ENCODE measurements at regions not wholly inside any gene's neighbourhood (a gene's known extent, or its start where the extent isn't known, plus 50 kb on each side); places are given as distances from the start of the nearest gene placed in this dataset.

DNA sequence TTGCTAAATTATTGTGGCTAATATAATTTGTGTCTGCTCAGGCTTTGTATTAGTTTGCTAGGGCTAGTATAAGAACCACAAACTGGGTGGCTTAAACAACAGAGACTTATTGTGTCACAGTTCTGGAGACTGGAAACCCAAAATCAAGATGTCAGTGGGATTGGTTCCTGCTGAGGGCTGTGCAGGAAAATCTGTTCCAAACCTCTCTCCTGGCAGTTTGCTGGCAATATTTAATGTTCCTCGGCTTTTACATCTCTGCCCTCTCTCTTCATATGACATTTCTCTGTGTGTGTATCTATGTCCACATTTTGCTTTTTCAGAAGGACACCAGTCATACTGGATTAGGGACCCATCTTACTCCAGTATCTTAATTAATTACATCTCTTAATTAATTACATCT, 498.8 kb upstream of the CD180 start:
- Mint-ChIP-seq H3K4me3 (no peak overlapping the region), H3K27ac (no peak overlapping the region), H3K4me1 (ENCODE audit: low read depth) (no peaks in the 10 kb centered on the region), H3K27me3 (no peaks in the 10 kb centered on the region), H3K9me3 (ENCODE audit: low read depth) (no peaks in the 10 kb centered on the region), H3K36me3 (peaks cover 2% of the 10 kb centered on the region)

DNA sequence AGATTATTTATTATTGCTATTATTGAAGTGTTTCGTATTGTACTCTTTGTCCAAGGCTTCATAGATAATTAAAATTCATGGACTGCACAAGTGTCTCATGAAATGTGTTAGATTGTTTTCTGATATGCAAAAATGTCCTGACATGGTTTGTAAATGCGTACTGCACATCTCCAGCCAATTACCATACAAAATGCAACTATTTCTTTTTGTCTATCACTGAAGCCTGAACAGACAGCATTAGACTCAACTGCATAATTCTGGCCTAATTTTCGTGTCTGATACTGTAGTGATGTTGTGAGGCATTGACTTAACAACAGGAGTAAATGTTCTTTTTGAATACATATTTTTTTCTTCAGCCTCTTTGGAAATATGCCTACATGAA, 498.2 kb upstream of the CD180 start:
- Mint-ChIP-seq H3K9me3 (ENCODE audit: low read depth) (no peaks in the 10 kb centered on the region), H3K27ac (no peak overlapping the region), H3K4me3 (no peak overlapping the region), H3K36me3 (peaks cover 2% of the 10 kb centered on the region), H3K4me1 (ENCODE audit: low read depth) (no peaks in the 10 kb centered on the region), H3K27me3 (no peaks in the 10 kb centered on the region)

DNA sequence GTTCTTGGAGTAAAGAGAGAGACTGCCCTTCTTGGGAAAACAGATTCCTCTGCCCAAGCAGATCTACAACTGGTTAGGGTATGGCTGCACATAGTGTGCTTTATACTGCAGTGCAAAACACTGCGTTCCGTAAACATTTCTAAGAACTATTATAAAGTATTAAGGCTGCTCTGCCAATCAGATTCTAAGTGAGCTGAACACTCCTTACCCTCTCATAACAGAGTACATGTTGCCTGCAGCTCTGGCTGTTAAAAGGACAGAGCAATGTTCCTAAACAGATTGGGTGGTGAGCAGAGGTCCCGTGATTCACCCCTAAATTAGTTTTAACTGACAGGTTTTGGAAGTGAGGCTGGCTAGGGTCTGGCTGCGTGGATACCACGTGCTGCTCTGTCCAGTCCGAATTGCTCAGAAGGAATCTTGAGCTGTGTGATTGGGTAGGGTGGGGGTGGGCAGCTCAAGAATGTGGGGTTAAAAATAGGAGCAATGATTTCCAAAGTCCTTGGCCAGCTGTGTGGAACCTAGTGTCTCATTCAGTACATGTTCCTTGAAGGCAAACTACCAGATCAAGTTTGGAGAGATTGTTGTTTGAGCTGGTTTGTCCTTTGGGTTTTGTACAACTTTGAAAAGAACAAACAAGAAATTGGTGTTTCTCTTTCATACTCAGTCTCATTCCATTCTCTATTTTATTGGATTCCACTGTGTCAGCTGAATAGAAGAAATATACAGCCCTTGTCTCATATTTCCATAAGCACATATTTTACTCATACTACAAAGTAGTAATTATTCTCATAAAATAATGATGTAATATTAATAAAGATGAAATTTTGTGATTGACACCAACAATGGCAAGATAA, 497.6 kb upstream of the CD180 start:
- Mint-ChIP-seq H3K27ac (no peak overlapping the region), H3K4me3 (no peak overlapping the region)

DNA sequence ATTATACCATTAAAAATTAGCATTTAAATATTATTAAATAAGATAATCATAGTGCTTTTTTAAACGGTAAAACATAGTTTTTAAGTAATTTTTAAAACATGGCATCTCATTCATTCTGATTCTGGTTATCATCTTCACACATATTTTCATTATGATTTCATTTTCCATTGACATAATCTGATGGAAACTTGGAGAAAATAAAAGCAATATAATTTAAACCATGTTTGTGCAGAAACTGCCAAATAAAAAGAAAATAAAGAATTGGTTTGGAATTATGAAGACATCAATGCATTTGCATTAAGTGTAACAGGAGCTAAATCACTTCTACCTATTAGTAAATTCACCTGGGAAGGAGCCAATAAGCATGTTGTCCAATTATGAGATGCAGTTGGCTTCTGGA, 490.1 kb upstream of the CD180 start:
- Mint-ChIP-seq H3K27ac (no peak overlapping the region), H3K4me1 (ENCODE audit: low read depth) (no peaks in the 10 kb centered on the region), H3K36me3 (peaks cover 3% of the 10 kb centered on the region), H3K4me3 (no peak overlapping the region), H3K9me3 (ENCODE audit: low read depth) (no peaks in the 10 kb centered on the region), H3K27me3 (peaks cover 2% of the 10 kb centered on the region)

More for the DNA sequence above, 497.6 kb upstream of the CD180 start:
- H3K9me3 Mint-ChIP-seq (ENCODE audit: low read depth): no peaks in the 10 kb centered on the region
- no peaks in the 10 kb centered on the region for H3K27me3 Mint-ChIP-seq
- no peaks in the 10 kb centered on the region for H3K4me1 Mint-ChIP-seq (ENCODE audit: low read depth)
- H3K36me3 Mint-ChIP-seq: peaks cover 2% of the 10 kb centered on the region

DNA sequence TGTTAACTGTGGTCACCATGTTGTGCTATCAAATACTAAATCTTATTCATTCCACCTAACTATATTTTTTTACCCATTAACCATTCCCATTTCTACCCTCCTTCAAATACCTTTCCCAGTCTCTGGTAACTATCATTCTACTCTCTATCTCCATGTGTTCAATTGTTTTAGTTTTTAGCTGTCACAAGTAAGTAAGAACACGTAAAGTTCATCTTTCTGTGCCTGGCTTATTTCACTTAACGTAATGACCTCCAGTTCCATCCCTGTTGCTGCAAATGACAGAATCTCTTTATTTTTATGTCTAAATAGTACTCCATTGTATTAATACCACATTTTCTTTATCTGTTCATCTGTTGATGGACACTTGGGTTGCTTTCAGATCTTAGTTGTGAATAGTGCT, 485.1 kb upstream of the CD180 start:
- Mint-ChIP-seq H3K27me3 (peaks cover 2% of the 10 kb centered on the region), H3K27ac (no peak overlapping the region), H3K4me1 (ENCODE audit: low read depth) (no peaks in the 10 kb centered on the region), H3K4me3 (no peak overlapping the region), H3K9me3 (ENCODE audit: low read depth) (no peaks in the 10 kb centered on the region), H3K36me3 (peaks cover 3% of the 10 kb centered on the region)

DNA sequence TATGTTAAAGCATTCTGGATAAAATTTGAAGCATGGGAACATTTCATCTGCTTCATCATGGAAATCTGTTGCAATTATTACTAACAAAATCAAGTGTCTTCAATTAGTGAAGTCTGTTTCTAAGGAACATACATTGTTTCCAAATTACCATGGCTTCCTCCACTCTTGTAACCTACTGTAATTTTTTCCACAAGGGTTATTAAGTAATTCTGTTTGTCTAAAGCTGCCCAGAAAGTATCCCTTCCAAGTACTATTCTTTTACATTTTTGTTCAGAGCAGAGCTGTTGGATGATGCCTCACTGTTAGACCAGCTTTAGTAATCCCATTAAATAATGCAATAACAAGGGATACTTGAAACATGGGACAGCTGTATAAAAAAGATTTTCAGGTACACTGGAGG, 483.5 kb upstream of the CD180 start:
- no peaks in the 10 kb centered on the region for H3K4me1 Mint-ChIP-seq (ENCODE audit: low read depth)
- no peak overlapping the region for H3K27ac Mint-ChIP-seq
- no peak overlapping the region for H3K4me3 Mint-ChIP-seq
- H3K27me3 Mint-ChIP-seq: no peaks in the 10 kb centered on the region
- H3K9me3 Mint-ChIP-seq (ENCODE audit: low read depth): no peaks in the 10 kb centered on the region
- peaks cover 3% of the 10 kb centered on the region for H3K36me3 Mint-ChIP-seq

DNA sequence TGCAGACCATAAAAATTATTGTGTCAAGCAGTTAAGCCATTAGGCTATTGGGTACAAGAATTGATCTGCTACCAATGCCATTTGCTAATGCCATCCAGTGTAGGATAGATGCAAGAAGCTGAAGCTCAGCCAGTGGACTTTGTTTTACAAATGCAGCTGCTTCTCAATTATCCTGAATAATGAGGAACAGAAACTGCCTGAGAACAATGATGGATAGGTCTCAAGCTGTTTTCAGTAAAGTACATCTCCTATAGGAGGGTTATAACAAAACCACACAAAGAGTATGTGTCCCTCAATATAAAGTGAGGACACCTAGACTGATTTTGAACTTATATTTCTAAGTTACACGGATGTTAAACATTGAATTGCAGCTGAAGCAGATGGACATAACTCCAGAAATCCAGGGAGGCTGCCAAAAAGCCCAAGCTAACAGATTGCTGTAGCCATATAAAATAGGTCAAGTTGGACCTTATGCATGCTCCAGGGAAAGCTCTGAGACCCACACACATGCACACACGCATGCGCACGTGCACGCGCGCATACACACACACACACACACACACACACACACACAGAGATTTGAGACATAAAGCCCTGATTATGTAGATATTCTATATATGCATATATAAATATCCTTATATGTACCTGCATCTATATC, 482.7 kb upstream of the CD180 start:
- no peaks in the 10 kb centered on the region for H3K9me3 Mint-ChIP-seq (ENCODE audit: low read depth)
- no peaks in the 10 kb centered on the region for H3K27me3 Mint-ChIP-seq

DNA sequence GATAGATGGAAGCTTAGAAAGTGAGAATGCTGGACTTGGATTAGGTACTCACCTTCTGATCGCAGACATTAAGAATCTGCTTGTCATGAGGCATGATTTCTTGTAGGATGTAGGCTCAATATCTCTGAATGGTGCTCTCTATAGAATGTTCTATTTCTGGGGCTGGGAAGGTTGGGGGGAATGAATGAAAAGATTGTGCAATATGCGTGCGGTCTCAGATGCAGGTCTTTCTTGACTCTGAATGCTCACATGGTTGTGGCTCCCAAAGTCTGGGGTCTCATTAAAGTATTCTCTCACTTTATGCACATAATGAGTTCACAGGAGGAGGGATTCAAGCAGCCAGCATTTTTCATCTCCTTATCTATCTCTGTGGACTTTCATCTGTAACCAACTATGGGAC, 482.0 kb upstream of the CD180 start:
- Mint-ChIP-seq H3K4me3 (no peak overlapping the region), H3K27me3 (no peaks in the 10 kb centered on the region), H3K4me1 (ENCODE audit: low read depth) (no peaks in the 10 kb centered on the region), H3K36me3 (no peaks in the 10 kb centered on the region), H3K27ac (no peak overlapping the region), H3K9me3 (ENCODE audit: low read depth) (no peaks in the 10 kb centered on the region)

More for the DNA sequence above, 482.7 kb upstream of the CD180 start:
- H3K27ac Mint-ChIP-seq: no peak overlapping the region
- peaks cover 3% of the 10 kb centered on the region for H3K36me3 Mint-ChIP-seq
- H3K4me1 Mint-ChIP-seq (ENCODE audit: low read depth): no peaks in the 10 kb centered on the region
- H3K4me3 Mint-ChIP-seq: no peak overlapping the region

DNA sequence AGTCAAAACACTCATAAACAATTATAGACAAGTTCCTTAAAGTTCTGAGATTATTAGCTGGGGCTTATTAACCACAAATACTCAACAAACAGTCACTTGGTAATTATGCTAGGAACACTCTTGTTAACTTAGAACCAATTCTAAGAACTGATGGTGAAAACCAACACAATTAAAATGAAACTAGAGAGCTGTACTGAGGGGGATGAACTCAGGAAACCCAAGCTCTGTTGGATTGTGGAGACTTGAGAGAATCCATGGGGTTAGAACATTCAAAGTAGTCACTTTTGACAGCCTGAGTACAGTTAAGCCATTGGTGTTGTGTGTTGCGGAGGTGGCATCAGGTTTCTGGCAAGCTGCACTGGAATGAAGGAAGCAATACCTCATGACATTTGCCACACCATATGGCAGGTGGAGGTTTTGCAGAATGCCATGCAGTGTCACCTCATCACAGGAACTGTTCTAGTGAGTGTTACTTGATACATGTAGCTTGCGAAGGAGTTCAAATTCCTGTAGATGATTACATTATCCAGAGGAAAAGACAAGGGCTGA, 480.9 kb upstream of the CD180 start:
- H3K4me3 Mint-ChIP-seq: no peak overlapping the region
- no peaks in the 10 kb centered on the region for H3K27me3 Mint-ChIP-seq

DNA sequence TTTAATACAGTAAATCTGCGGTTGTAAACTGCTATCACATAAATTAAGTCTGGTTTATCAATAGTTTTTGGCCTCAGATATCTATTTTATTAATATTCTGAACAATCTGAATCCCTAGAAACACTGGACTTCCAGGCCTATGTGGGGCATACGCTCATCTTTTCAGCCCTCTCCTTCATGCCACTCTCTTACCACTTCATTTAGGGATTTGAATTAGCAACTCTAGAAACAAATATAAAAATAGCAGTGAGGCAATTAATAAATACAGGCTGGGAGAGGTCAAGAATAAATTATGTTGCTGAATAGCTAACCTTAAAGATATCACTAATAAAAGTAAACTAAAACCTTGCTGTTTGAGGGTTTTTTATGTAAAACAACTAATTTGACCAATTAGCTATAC, 480.3 kb upstream of the CD180 start:
- no peaks in the 10 kb centered on the region for H3K27me3 Mint-ChIP-seq
- no peak overlapping the region for H3K4me3 Mint-ChIP-seq
- no peaks in the 10 kb centered on the region for H3K36me3 Mint-ChIP-seq

More for the DNA sequence above, 480.9 kb upstream of the CD180 start:
- Mint-ChIP-seq H3K9me3 (ENCODE audit: low read depth) (no peaks in the 10 kb centered on the region), H3K27ac (no peak overlapping the region), H3K36me3 (no peaks in the 10 kb centered on the region), H3K4me1 (ENCODE audit: low read depth) (no peaks in the 10 kb centered on the region)

DNA sequence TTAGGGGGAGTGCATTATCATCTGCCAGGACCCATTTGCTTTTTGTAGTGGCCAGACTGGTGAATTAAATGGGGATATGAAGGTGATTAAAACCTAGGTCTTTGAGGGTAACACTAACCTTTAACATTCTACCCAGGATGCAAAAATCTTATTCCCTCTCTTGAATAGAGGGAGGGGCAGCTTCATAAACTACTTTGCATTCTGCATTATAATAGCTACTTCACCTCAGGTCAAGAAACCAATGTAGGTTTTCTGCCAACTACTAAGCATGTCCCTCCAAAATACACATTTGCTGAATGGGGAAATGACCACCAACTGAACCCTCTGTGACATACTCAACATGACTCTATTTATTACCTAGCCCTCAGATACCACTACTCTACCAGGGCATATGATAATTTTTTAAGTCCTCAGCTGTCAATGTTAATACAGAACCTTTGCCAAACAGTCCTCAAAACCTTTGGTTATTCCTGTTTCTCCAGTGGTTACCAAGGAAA, 477.6 kb upstream of the CD180 start:
- H3K27me3 Mint-ChIP-seq: no peaks in the 10 kb centered on the region

More for the DNA sequence above, 480.3 kb upstream of the CD180 start:
- Mint-ChIP-seq H3K27ac (no peak overlapping the region), H3K9me3 (ENCODE audit: low read depth) (no peaks in the 10 kb centered on the region), H3K4me1 (ENCODE audit: low read depth) (no peaks in the 10 kb centered on the region)

DNA sequence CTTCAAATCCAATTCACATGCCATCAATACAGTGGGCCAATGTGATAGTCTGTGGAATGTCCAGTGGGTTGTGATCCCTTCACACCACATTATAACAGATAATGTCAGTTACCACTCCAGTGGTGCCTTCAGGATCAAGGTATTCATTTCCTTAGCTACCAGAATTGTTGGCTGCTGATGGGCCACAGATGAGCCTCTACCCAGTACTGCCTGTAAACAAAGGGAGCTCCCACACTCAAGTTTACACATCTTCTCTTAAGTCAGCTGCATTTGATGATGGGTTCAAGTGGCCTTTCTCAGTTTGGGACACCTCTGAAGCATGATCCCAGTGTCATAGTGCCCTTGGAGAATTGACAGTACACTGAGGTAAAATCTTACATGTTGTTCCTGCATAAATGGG, 477.0 kb upstream of the CD180 start:
- Mint-ChIP-seq H3K27ac (no peak overlapping the region), H3K9me3 (ENCODE audit: low read depth) (peaks cover under 1% of the 10 kb centered on the region), H3K4me3 (no peak overlapping the region), H3K36me3 (no peaks in the 10 kb centered on the region), H3K27me3 (no peaks in the 10 kb centered on the region), H3K4me1 (ENCODE audit: low read depth) (no peaks in the 10 kb centered on the region)

More for the DNA sequence above, 477.6 kb upstream of the CD180 start:
- H3K4me3 Mint-ChIP-seq: no peak overlapping the region
- no peaks in the 10 kb centered on the region for H3K4me1 Mint-ChIP-seq (ENCODE audit: low read depth)
- H3K27ac Mint-ChIP-seq: no peak overlapping the region
- no peaks in the 10 kb centered on the region for H3K9me3 Mint-ChIP-seq (ENCODE audit: low read depth)
- H3K36me3 Mint-ChIP-seq: no peaks in the 10 kb centered on the region

DNA sequence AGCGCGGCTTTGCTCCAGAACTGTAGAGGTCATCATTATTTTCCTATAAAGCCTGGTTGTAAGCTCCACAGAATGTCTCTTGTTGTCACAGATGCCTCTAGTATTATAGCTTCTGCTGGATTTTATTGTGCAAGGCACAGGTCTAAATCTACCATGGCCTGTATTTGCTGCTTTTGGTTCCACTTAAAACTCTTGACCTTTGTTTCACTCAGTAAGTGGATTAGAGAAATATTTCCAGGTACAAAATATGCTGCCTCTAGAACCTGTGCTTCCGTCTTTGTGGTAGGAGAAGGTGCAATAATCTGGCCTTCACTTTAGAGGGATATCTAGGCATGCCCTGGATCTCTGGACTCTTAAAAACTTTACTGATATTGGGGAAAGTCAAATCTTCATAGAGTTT, 476.6 kb upstream of the CD180 start:
- Mint-ChIP-seq H3K4me3 (no peak overlapping the region), H3K27me3 (no peaks in the 10 kb centered on the region)

DNA sequence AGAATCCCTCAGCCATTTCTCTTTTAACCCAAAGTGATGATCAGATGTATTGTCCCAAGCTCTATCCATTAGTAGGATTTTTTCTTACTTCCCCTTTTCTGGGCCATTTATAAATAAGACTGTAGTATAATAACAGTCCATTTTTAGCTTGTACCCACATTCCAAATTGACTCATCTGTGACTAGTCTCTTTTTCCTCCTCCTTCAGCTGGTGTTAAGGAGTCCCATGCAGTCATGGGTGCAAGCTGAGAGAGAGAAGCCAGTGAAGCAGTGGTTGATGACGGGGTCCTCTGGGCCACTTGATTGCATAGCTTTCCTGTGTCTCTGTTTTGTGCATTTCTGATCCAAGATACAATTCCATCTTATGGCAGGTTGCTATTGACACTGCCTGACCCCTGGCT, 476.0 kb upstream of the CD180 start:
- H3K27me3 Mint-ChIP-seq: no peaks in the 10 kb centered on the region
- no peak overlapping the region for H3K4me3 Mint-ChIP-seq
- peaks cover 9% of the 10 kb centered on the region for H3K9me3 Mint-ChIP-seq (ENCODE audit: low read depth)
- no peaks in the 10 kb centered on the region for H3K4me1 Mint-ChIP-seq (ENCODE audit: low read depth)
- no peak overlapping the region for H3K27ac Mint-ChIP-seq
- peaks cover 4% of the 10 kb centered on the region for H3K36me3 Mint-ChIP-seq

More for the DNA sequence above, 476.6 kb upstream of the CD180 start:
- H3K36me3 Mint-ChIP-seq: peaks cover 4% of the 10 kb centered on the region
- no peaks in the 10 kb centered on the region for H3K4me1 Mint-ChIP-seq (ENCODE audit: low read depth)
- peaks cover 5% of the 10 kb centered on the region for H3K9me3 Mint-ChIP-seq (ENCODE audit: low read depth)
- H3K27ac Mint-ChIP-seq: no peak overlapping the region

DNA sequence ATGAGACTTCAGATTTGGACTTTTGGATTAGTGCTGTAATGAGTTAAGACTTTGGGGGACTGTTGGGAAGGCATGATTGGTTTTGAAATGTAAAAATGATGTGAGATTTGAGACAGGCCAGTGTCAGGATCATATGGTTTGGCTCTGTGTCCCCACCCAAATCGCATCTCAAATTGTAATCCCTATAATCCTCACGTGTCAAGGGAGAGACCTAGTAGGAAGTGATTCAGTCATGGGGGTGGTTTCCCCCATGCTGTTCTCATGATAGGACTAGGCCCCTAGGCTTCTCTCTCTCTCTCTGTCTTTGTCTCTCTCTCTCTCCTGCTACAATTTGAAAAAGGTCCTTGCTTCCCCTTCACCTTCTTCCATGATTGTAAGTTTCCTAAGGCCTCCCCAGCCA, 473.3 kb upstream of the CD180 start:
- Mint-ChIP-seq H3K9me3 (ENCODE audit: low read depth) (peaks cover 18% of the 10 kb centered on the region), H3K27me3 (no peaks in the 10 kb centered on the region), H3K4me3 (no peak overlapping the region), H3K36me3 (peaks cover 8% of the 10 kb centered on the region), H3K27ac (no peak overlapping the region), H3K4me1 (ENCODE audit: low read depth) (no peaks in the 10 kb centered on the region)

Data from activated naive CD8-positive, alpha-beta T cell (primary cell).